Spinal cord (tissue), 9 donors: ENCODE measurements at regions not wholly inside any gene's neighbourhood (a gene's known extent, or its start where the extent isn't known, plus 50 kb on each side); places are given as distances from the start of the nearest gene placed in this dataset.

Experiments
- DNase-seq, 6 donors: peaks; one replicate each; pipeline versions ENCODE4 v3.0.0 to v3.0.0-alpha.2; 2013 to 2015; ENCODE audit warnings: low spot score in 6 of 6, low read depth in 4 of 6
- H3K27ac ChIP-seq: one replicate; pipeline ENCODE4 v1.5.1; 2013; ENCODE audit warnings: low read depth, low read length, control low read depth
- H3K27me3 ChIP-seq: one replicate; pipeline ENCODE4 v1.6.1; 2013; ENCODE audit warnings: low read length; ENCODE audit not compliant: control insufficient read depth, insufficient read depth
- H3K36me3 ChIP-seq: one replicate; pipeline ENCODE4 v1.6.1; 2013; ENCODE audit warnings: low read length; ENCODE audit not compliant: control insufficient read depth, insufficient read depth
- H3K4me1 ChIP-seq: one replicate; pipeline ENCODE4 v1.6.1; 2013; ENCODE audit warnings: low read length; ENCODE audit not compliant: control insufficient read depth, insufficient read depth
- H3K4me3 ChIP-seq: one replicate; pipeline ENCODE4 v1.5.1; 2013; ENCODE audit warnings: low read depth, low read length, control low read depth
- H3K9me3 ChIP-seq: one replicate; pipeline ENCODE4 v1.6.1; 2013; ENCODE audit warnings: low read length; ENCODE audit not compliant: control insufficient read depth, insufficient read depth
- WGBS: methylation state at CpG from one replicate; pipeline ENCODE4 v1.1.5; 2013; ENCODE audit warnings: missing lambda C conversion rate; ENCODE audit not compliant: insufficient coverage; 5-methylcytosine and 5-hydroxymethylcytosine counted together
- donor health status: healthy.

- Histone ChIP-seq H3K4me3 (no peak overlapping the region), H3K36me3 (no peaks in the 10 kb centered on the region), H3K4me1 (peaks cover 6% of the 10 kb centered on the region), H3K27ac (no peak overlapping the region), H3K27me3 (no peaks in the 10 kb centered on the region), H3K9me3 (no peaks in the 10 kb centered on the region)
- DNase-seq = no peak
- WGBS = 55% methylated on average over 2 of the region's 2 CpGs
Measured at GRCh38 chr11:129282634-129283033, 90.5 kb upstream of the ARHGAP32 start.

- no peak overlapping the region for H3K27ac ChIP-seq
- no peaks in the 10 kb centered on the region for H3K9me3 ChIP-seq
- H3K4me1 ChIP-seq = peaks cover 6% of the 10 kb centered on the region
- no peak overlapping the region for H3K4me3 ChIP-seq
- H3K36me3 ChIP-seq = no peaks in the 10 kb centered on the region
- DNase-seq = peak in 1 of 6 donors; percentile 20
- H3K27me3 ChIP-seq = no peaks in the 10 kb centered on the region
- WGBS = 42% methylated on average over 8 of the region's 11 CpGs
Measured at GRCh38 chr11:129281471-129282415, 89.6 kb upstream of the ARHGAP32 start.

GRCh38 chr11:129280027-129280811, 88.1 kb upstream of the ARHGAP32 start:
- 7% methylated on average over 7 of the region's 16 CpGs for WGBS
- peaks cover 9% of the 10 kb centered on the region for H3K4me1 ChIP-seq

GRCh38 chr11:129279326-129280026, 87.4 kb upstream of the ARHGAP32 start:
- H3K27ac ChIP-seq = peak overlapping the region; percentile 85

More at GRCh38 chr11:129280027-129280811, 88.1 kb upstream of the ARHGAP32 start:
- Histone ChIP-seq H3K27ac (peak overlapping the region; percentile 85), H3K27me3 (no peaks in the 10 kb centered on the region), H3K4me3 (peak overlapping the region; percentile 67), H3K36me3 (no peaks in the 10 kb centered on the region), H3K9me3 (no peaks in the 10 kb centered on the region)
- peak in 1 of 6 donors; percentile 77 for DNase-seq

GRCh38 chr11:129278586-129279319, 86.6 kb upstream of the ARHGAP32 start:
- peaks cover 9% of the 10 kb centered on the region for H3K4me1 ChIP-seq
- H3K4me3 ChIP-seq = peak overlapping the region; percentile 53
- peak in 2 of 6 donors; percentile 42 to 54 for DNase-seq
- no peaks in the 10 kb centered on the region for H3K27me3 ChIP-seq
- H3K9me3 ChIP-seq = no peaks in the 10 kb centered on the region
- under 1% methylated on average over 92 of the region's 109 CpGs for WGBS
- no peaks in the 10 kb centered on the region for H3K36me3 ChIP-seq
- H3K27ac ChIP-seq = no peak overlapping the region

More at GRCh38 chr11:129279326-129280026, 87.4 kb upstream of the ARHGAP32 start:
- Histone ChIP-seq H3K27me3 (no peaks in the 10 kb centered on the region), H3K9me3 (no peaks in the 10 kb centered on the region), H3K4me1 (peaks cover 9% of the 10 kb centered on the region), H3K4me3 (peak overlapping the region; percentile 67), H3K36me3 (no peaks in the 10 kb centered on the region)
- under 1% methylated on average over 102 of the region's 103 CpGs for WGBS
- peak in 5 of 6 donors; percentile 67 to 96 (median 81) for DNase-seq

GRCh38 chr11:129277198-129277843, 85.2 kb upstream of the ARHGAP32 start:
- WGBS = 28% methylated on average over 4 of the region's 8 CpGs
- H3K27me3 ChIP-seq = no peaks in the 10 kb centered on the region
- H3K4me3 ChIP-seq = peak overlapping the region; percentile 53
- no peak overlapping the region for H3K27ac ChIP-seq
- H3K9me3 ChIP-seq = no peaks in the 10 kb centered on the region
- no peak for DNase-seq
- H3K4me1 ChIP-seq = peaks cover 9% of the 10 kb centered on the region
- H3K36me3 ChIP-seq = no peaks in the 10 kb centered on the region

GRCh38 chr11:129275828-129276227, 83.7 kb upstream of the ARHGAP32 start:
- H3K27me3 ChIP-seq = no peaks in the 10 kb centered on the region
- DNase-seq = no peak
- no peak overlapping the region for H3K27ac ChIP-seq
- H3K4me1 ChIP-seq = peaks cover 9% of the 10 kb centered on the region
- no peaks in the 10 kb centered on the region for H3K9me3 ChIP-seq
- H3K36me3 ChIP-seq = no peaks in the 10 kb centered on the region
- 57% methylated on average over 2 of the region's 3 CpGs for WGBS
- H3K4me3 ChIP-seq = no peak overlapping the region

- no peak for DNase-seq
- H3K27ac ChIP-seq = no peak overlapping the region
- no peaks in the 10 kb centered on the region for H3K27me3 ChIP-seq
- H3K4me3 ChIP-seq = no peak overlapping the region
- H3K36me3 ChIP-seq = no peaks in the 10 kb centered on the region
- peaks cover 3% of the 10 kb centered on the region for H3K4me1 ChIP-seq
- WGBS = 42% methylated on average over 3 of the region's 5 CpGs
- no peaks in the 10 kb centered on the region for H3K9me3 ChIP-seq
Measured at GRCh38 chr11:129273944-129274711, 82.0 kb upstream of the ARHGAP32 start.
